ENCODE measurements at regions not wholly inside any gene's neighbourhood (a gene's known extent, or its start where the extent isn't known, plus 50 kb on each side); places are given as distances from the start of the nearest gene placed in this dataset.

DNA sequence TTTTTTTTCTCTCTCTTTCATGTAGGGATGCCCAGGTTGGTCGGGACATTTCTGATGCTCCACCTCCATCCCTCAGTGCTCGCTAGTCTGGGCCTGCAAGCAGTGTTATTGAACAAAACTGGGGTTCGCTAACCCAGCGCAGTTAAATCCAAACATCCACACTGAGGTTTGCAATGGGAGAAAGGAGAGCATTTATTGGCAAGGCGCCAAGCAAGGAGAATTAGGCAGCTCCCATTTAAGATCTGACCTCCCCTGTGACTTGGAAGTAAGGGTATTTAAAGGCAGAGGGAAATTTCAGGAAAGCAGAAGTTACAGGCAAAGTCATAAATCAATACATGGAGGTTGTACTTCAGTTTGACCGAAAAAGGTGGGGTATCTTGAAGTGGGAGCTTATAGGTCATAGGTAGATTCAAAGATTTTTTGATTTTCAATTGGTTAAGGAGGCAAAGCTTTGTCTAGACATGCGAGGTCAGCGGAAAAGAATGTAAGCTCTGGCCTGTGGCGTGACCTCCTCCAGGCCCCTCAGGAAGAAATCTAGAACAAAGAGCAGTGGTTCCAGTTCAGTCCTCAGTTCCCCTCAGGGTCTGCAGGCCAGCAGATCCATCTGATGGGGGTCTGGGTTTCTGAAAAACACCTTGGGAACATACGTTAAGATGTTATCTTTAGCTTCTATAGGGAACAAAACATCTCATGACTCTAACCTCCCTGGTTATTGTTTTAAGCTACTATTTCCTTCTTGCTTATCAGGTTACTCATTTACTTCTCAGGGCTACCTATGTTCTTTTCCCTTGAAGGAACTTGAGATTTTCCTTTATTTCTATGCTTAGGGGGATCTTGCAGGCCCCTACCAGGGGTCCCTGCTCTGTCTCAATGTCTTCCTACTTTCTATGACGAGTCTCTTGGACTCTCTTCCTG lies 66.0 kb upstream of the KIF16B start:
- TF ChIP-seq TAF1 (IDR thresholded peaks at IDR 0.05; ENCODE audit: low read depth) = no peak
- TF ChIP-seq FOXM1 (IDR thresholded peaks at IDR 0.05; ENCODE audit: borderline replicate concordance, low read depth) = no peak
- peak; percentile 28; the same call in 1 of the 2 replicates for TF ChIP-seq NFIC (IDR thresholded peaks at IDR 0.05)
- TF ChIP-seq, protein P1, sequence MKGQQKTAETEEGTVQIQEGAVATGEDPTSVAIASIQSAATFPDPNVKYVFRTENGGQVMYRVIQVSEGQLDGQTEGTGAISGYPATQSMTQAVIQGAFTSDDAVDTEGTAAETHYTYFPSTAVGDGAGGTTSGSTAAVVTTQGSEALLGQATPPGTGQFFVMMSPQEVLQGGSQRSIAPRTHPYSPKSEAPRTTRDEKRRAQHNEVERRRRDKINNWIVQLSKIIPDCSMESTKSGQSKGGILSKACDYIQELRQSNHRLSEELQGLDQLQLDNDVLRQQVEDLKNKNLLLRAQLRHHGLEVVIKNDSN (IDR thresholded peaks at IDR 0.05) = no peak

DNA sequence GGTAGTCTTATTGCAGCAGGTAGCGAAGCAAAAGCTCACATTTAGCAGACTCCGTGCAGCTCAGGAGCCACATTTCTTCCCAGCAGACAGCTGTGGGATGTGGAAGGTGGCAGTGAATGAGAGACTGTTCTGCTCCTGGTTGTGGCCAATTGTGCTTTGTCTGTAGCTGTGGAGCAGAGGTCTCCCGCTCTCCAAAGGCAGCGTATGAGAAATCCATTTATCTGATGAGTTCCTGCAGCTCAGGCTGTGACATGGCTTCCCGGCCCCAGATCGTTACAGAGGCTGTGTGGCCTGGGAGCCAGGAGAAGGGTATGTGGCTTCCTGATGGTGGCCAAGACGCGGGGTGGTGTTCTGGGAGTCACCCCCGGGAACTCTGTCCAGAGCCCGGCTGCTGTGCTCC lies 64.5 kb upstream of the KIF16B start:
- no peak for TF ChIP-seq TEAD4 (IDR thresholded peaks at IDR 0.05)

DNA sequence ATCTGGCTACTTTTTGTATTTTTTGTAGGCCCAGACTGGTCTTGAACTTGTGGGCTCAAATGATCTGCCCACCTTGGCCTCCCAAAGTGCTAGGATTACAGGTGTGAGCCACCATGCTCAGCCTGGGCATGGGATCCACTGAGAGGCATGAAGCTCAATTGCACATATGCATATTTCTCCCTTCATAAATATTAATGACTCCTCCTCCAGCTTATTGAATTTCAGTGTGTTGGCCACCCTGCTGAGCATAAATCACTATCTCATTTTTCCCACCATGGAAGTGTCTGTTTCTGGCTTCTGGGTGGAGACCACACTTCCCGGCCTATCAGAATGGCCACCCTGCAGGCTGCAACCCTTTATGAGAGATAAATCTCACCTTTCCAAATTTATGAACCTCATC lies 53.6 kb upstream of the KIF16B start:
- TF ChIP-seq TEAD4 (IDR thresholded peaks at IDR 0.05) (no peak), NFIC (IDR thresholded peaks at IDR 0.05) (no peak), EGR1 (IDR thresholded peaks at IDR 0.05) (no peak), YY1 (IDR thresholded peaks at IDR 0.05; ENCODE audit: low read depth) (no peak), CEBPB (IDR thresholded peaks at IDR 0.05) (no peak), EP300 (IDR thresholded peaks at IDR 0.05; ENCODE audit: borderline replicate concordance) (no peak), CREB1 (IDR thresholded peaks at IDR 0.05; ENCODE audit: low read depth) (no peak)
- TF ChIP-seq, protein P2, sequence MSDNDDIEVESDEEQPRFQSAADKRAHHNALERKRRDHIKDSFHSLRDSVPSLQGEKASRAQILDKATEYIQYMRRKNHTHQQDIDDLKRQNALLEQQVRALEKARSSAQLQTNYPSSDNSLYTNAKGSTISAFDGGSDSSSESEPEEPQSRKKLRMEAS (IDR thresholded peaks at IDR 0.05) = no peak

DNA sequence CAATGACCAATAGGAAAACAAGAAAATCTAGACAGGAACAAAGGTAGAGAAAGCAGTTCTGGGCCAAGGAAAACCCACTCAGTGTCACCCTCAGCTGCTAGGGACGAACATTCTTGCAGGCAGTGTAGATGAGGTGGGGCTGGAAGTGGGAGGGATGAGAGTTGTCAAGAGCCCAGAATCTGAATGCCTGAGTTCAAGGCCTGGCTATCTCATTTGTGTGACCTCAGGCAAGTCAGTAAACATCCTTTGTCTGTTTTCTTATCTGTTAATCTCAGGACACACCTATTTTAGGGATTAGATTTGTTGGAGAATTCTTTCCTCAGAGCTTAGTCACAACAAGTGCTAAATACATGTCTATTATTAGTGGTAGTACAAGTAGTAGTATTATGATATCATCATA lies 50.9 kb upstream of the KIF16B start:
- TF ChIP-seq ZBTB7A (IDR thresholded peaks at IDR 0.05; ENCODE audit: low read depth) (no peak), RAD21 (IDR thresholded peaks at IDR 0.05; ENCODE audit: low read depth) (no peak), EP300 (IDR thresholded peaks at IDR 0.05; ENCODE audit: borderline replicate concordance) (no peak), YY1 (IDR thresholded peaks at IDR 0.05; ENCODE audit: low read depth) (no peak), TAF1 (IDR thresholded peaks at IDR 0.05; ENCODE audit: low read depth) (no peak), TCF12 (IDR thresholded peaks at IDR 0.05; ENCODE audit: low read depth) (no peak), EGR1 (IDR thresholded peaks at IDR 0.05) (no peak)
- TF ChIP-seq, protein P2 (IDR thresholded peaks at IDR 0.05) = no peak
- TF ChIP-seq, protein P1 (IDR thresholded peaks at IDR 0.05) = no peak
- TF ChIP-seq, protein P3, sequence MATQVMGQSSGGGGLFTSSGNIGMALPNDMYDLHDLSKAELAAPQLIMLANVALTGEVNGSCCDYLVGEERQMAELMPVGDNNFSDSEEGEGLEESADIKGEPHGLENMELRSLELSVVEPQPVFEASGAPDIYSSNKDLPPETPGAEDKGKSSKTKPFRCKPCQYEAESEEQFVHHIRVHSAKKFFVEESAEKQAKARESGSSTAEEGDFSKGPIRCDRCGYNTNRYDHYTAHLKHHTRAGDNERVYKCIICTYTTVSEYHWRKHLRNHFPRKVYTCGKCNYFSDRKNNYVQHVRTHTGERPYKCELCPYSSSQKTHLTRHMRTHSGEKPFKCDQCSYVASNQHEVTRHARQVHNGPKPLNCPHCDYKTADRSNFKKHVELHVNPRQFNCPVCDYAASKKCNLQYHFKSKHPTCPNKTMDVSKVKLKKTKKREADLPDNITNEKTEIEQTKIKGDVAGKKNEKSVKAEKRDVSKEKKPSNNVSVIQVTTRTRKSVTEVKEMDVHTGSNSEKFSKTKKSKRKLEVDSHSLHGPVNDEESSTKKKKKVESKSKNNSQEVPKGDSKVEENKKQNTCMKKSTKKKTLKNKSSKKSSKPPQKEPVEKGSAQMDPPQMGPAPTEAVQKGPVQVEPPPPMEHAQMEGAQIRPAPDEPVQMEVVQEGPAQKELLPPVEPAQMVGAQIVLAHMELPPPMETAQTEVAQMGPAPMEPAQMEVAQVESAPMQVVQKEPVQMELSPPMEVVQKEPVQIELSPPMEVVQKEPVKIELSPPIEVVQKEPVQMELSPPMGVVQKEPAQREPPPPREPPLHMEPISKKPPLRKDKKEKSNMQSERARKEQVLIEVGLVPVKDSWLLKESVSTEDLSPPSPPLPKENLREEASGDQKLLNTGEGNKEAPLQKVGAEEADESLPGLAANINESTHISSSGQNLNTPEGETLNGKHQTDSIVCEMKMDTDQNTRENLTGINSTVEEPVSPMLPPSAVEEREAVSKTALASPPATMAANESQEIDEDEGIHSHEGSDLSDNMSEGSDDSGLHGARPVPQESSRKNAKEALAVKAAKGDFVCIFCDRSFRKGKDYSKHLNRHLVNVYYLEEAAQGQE (IDR thresholded peaks at IDR 0.05; ENCODE audit: low read depth) = no peak

Data from Ishikawa (cell line).